ENCODE measurements at regions not wholly inside any gene's neighbourhood (a gene's known extent, or its start where the extent isn't known, plus 50 kb on each side); places are given as distances from the start of the nearest gene placed in this dataset.

GRCh38 chr2:217643789-217644301 is 358.9 kb downstream of the TNS1 start:
- H3K36me3 ChIP-seq (ENCODE audit: insufficient read depth, low read length, poor library complexity, severe bottlenecking): no peaks in the 10 kb centered on the region
- DNase-seq (ENCODE audit: low spot score): no peak
- H3K4me3 ChIP-seq (ENCODE audit: low read depth, low read length, poor library complexity, severe bottlenecking): no peak overlapping the region
- no peaks in the 10 kb centered on the region for H3K9me3 ChIP-seq (ENCODE audit: low read depth, low read length, poor library complexity, severe bottlenecking)
- no peaks in the 10 kb centered on the region for H3K27me3 ChIP-seq (replicated peaks; ENCODE audit: insufficient read depth, low read depth, low read length, poor library complexity)
- no peak for TF ChIP-seq EZH2 (IDR thresholded peaks at IDR 0.05; ENCODE audit: borderline replicate concordance, low read depth, low read length, poor library complexity, severe bottlenecking)
- no TSS peak for BruUV-seq (replicated peaks)
- ChIA-PET CTCF (no interaction called here), POLR2A (ENCODE audit: low non-redundant PET) (no interaction called here)
- H3K27ac ChIP-seq (ENCODE audit: low read depth, low read length, poor library complexity, severe bottlenecking): no peak overlapping the region
- intact Hi-C loops (cut with micrococcal nuclease; ENCODE audit: unreplicated experiment): no loop called here
- H3K4me1 ChIP-seq (ENCODE audit: insufficient read depth, low read length, poor library complexity, severe bottlenecking): peaks cover 6% of the 10 kb centered on the region

GRCh38 chr2:217642944-217643343 is 359.9 kb downstream of the TNS1 start:
- Histone ChIP-seq H3K27ac (ENCODE audit: low read depth, low read length, poor library complexity, severe bottlenecking) (no peak overlapping the region), H3K36me3 (ENCODE audit: insufficient read depth, low read length, poor library complexity, severe bottlenecking) (no peaks in the 10 kb centered on the region), H3K27me3 (replicated peaks; ENCODE audit: insufficient read depth, low read depth, low read length, poor library complexity) (no peaks in the 10 kb centered on the region), H3K4me1 (ENCODE audit: insufficient read depth, low read length, poor library complexity, severe bottlenecking) (peaks cover 6% of the 10 kb centered on the region), H3K4me3 (ENCODE audit: low read depth, low read length, poor library complexity, severe bottlenecking) (no peak overlapping the region), H3K9me3 (ENCODE audit: low read depth, low read length, poor library complexity, severe bottlenecking) (no peaks in the 10 kb centered on the region)
- intact Hi-C loops (cut with micrococcal nuclease; ENCODE audit: unreplicated experiment): no loop called here
- ChIA-PET POLR2A (ENCODE audit: low non-redundant PET) (no interaction called here), CTCF (no interaction called here)
- TF ChIP-seq EZH2 (IDR thresholded peaks at IDR 0.05; ENCODE audit: borderline replicate concordance, low read depth, low read length, poor library complexity, severe bottlenecking) (no peak), CTCF (conservative IDR thresholded peaks at IDR 0.05; ENCODE audit: low read depth, low read length) (no peak)
- no TSS peak for BruUV-seq (replicated peaks)
- peak; percentile 11 for DNase-seq (ENCODE audit: low spot score)

GRCh38 chr2:217641960-217642359 is 360.8 kb downstream of the TNS1 start:
- Histone ChIP-seq H3K36me3 (ENCODE audit: insufficient read depth, low read length, poor library complexity, severe bottlenecking) (no peaks in the 10 kb centered on the region), H3K9me3 (ENCODE audit: low read depth, low read length, poor library complexity, severe bottlenecking) (no peaks in the 10 kb centered on the region), H3K4me1 (ENCODE audit: insufficient read depth, low read length, poor library complexity, severe bottlenecking) (peaks cover 6% of the 10 kb centered on the region), H3K27me3 (replicated peaks; ENCODE audit: insufficient read depth, low read depth, low read length, poor library complexity) (no peaks in the 10 kb centered on the region), H3K27ac (ENCODE audit: low read depth, low read length, poor library complexity, severe bottlenecking) (no peak overlapping the region), H3K4me3 (ENCODE audit: low read depth, low read length, poor library complexity, severe bottlenecking) (no peak overlapping the region)
- POLR2A ChIA-PET (ENCODE audit: low non-redundant PET): no interaction called here
- no peak for TF ChIP-seq EZH2 (IDR thresholded peaks at IDR 0.05; ENCODE audit: borderline replicate concordance, low read depth, low read length, poor library complexity, severe bottlenecking)
- no peak for TF ChIP-seq CTCF (conservative IDR thresholded peaks at IDR 0.05; ENCODE audit: low read depth, low read length)
- DNase-seq (ENCODE audit: low spot score): no peak
- BruUV-seq (replicated peaks): no TSS peak
- CTCF ChIA-PET: no interaction called here
- intact Hi-C loops (cut with micrococcal nuclease; ENCODE audit: unreplicated experiment): no loop called here

- H3K4me3 ChIP-seq (ENCODE audit: low read depth, low read length, poor library complexity, severe bottlenecking): no peak overlapping the region
- CTCF ChIA-PET: no interaction called here
- no peak for DNase-seq (ENCODE audit: low spot score)
- no TSS peak for BruUV-seq (replicated peaks)
- no peaks in the 10 kb centered on the region for H3K9me3 ChIP-seq (ENCODE audit: low read depth, low read length, poor library complexity, severe bottlenecking)
- H3K4me1 ChIP-seq (ENCODE audit: insufficient read depth, low read length, poor library complexity, severe bottlenecking): peaks cover 4% of the 10 kb centered on the region
- TF ChIP-seq CTCF (conservative IDR thresholded peaks at IDR 0.05; ENCODE audit: low read depth, low read length): no peak
- no peak for TF ChIP-seq EZH2 (IDR thresholded peaks at IDR 0.05; ENCODE audit: borderline replicate concordance, low read depth, low read length, poor library complexity, severe bottlenecking)
- POLR2A ChIA-PET (ENCODE audit: low non-redundant PET): no interaction called here
- intact Hi-C loops (cut with micrococcal nuclease; ENCODE audit: unreplicated experiment): no loop called here
- no peak overlapping the region for H3K27ac ChIP-seq (ENCODE audit: low read depth, low read length, poor library complexity, severe bottlenecking)
- H3K36me3 ChIP-seq (ENCODE audit: insufficient read depth, low read length, poor library complexity, severe bottlenecking): no peaks in the 10 kb centered on the region
- H3K27me3 ChIP-seq (replicated peaks; ENCODE audit: insufficient read depth, low read depth, low read length, poor library complexity): no peaks in the 10 kb centered on the region
Observed at GRCh38 chr2:217639481-217639880, 363.3 kb downstream of the TNS1 start.
